AG10803 (cell line): ENCODE measurements at regions not wholly inside any gene's neighbourhood (a gene's known extent, or its start where the extent isn't known, plus 50 kb on each side); places are given as distances from the start of the nearest gene placed in this dataset.

Experiments
- DNase-seq: peaks from one replicate; pipeline ENCODE4 v3.0.0; 2010; ENCODE audit warnings: low read depth
- H3K4me3 ChIP-seq: 2 replicates; pipeline ENCODE4 v1.5.1; 2011; ENCODE audit warnings: mild to moderate bottlenecking, low read length, control low read depth
- TF ChIP-seq, protein P1 (sequence below): conservative IDR thresholded peaks from 2 replicates; pipeline ENCODE4 v1.5.1; 2011; ENCODE audit warnings: mild to moderate bottlenecking, low read length, control low read depth, inconsistent platforms

DNA sequence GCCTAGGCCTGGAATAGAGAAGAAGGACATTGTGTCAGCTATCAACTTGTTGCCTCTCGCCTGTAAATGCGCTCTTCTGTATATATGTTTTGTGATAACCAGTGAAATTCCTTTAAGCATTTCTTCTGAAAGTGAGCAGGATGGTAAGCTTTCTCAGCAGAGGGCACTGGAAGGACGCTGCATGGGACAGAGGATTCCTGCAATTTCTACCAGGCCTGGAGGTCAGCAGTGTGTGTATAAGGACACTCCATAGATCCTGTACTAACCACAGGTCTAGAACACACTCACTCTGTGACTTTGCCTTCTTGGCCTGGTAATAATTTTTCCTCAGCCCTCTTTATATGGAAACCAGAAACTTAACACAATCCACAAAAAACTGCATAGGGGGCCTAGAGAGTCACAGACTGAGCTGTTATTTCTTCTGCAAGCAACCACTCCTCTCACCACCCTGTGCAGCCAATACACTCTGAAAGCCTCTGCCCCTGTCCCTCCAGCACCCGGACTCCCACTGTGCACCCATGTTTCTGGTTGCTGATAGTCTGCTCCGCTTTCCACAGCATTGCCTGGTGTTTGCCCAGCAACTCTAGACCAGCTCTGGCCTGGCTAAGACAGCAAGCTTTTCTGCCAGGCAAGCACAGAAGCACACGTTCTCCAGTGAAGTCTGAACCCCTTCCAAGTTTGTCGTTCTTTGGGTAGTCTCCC, 94.0 kb upstream of the RMST start:
- DNase-seq: no peak
- H3K4me3 ChIP-seq: no peak overlapping the region
- TF ChIP-seq, protein P1, sequence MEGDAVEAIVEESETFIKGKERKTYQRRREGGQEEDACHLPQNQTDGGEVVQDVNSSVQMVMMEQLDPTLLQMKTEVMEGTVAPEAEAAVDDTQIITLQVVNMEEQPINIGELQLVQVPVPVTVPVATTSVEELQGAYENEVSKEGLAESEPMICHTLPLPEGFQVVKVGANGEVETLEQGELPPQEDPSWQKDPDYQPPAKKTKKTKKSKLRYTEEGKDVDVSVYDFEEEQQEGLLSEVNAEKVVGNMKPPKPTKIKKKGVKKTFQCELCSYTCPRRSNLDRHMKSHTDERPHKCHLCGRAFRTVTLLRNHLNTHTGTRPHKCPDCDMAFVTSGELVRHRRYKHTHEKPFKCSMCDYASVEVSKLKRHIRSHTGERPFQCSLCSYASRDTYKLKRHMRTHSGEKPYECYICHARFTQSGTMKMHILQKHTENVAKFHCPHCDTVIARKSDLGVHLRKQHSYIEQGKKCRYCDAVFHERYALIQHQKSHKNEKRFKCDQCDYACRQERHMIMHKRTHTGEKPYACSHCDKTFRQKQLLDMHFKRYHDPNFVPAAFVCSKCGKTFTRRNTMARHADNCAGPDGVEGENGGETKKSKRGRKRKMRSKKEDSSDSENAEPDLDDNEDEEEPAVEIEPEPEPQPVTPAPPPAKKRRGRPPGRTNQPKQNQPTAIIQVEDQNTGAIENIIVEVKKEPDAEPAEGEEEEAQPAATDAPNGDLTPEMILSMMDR: no peak

DNA sequence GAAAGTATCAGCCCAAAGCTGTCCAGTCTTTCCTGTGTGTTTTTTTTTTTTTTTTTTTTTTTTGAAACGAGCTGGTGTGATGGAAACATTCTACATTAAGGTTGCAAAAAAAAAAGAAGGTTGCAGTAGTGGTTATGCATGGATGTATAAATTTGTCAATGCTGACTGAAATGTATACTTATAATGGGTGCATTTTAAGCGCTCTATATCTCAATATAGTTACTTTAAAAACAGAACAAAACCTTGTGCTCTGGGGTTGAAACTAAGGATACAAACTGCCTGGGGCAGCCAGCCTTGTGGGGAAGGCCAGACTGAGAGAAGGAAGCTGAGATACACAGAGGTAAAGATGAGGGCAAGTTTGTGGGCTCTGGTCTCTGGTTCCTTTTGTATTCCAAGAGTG, 87.3 kb upstream of the RMST start:
- TF ChIP-seq, protein P1: no peak
- H3K4me3 ChIP-seq: no peak overlapping the region
- no peak for DNase-seq

DNA sequence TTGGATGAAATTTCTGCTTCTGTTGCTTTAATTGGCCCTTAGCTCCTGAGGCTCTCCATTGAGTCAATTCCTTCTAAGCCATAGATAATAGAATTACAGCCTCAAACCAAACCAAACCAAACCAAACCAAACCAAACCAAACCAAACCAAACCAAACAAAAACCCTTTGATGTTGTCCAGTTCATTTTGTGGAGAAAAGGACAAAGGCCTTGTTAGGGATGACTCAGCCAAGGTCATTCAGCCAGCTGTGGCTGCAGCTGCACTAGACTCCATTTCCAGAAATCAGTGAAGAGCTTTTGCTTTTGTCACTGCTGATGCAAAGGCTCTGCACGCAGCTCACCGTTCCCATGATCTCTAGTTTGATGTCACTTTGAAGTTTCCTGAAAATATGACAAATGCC, 82.2 kb upstream of the RMST start:
- H3K4me3 ChIP-seq: no peak overlapping the region
- DNase-seq: no peak
- TF ChIP-seq, protein P1: no peak

DNA sequence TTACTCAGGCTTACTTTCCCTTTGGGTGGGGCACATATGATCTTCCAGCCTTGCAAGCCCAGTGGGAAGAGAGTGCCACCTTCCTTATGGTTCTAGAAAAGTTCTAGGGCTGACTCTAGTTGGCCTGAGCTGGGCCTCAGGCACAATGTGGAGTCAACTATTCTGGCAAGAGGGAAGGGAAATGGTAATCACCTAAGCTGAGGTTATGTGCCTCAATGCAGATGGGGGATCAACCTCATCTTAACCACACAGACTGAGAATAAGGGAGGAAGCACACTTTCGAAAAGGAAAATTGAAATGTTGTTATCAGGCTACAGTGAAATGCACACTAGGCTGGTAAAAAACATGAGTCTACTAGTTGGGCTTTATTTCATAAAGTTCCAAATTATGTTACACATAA, 77.5 kb upstream of the RMST start:
- no peak for DNase-seq
- TF ChIP-seq, protein P1: no peak
- H3K4me3 ChIP-seq: no peak overlapping the region

DNA sequence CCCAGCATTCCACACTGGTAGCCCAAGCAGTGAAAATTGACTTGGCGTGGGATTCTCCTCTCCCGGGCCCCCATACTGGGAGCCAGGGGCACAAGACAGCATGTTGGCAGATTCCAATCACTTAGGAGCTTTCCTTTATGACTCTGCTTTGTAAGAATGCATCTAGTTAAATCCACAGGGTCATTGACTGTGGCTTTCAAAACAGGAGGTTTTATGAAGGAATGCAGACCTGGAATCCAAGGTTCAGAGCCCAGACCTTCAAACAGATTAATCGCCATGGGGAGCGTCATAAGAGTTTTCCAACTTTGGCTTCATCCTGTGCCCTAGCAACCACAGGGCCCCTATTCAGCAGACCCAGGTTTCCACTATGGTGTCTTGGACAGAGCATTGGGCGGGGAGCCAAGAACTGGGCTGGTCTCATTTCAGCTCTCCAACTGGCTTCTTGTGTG, 76.4 kb upstream of the RMST start:
- TF ChIP-seq, protein P1: no peak
- H3K4me3 ChIP-seq: no peak overlapping the region
- no peak for DNase-seq

DNA sequence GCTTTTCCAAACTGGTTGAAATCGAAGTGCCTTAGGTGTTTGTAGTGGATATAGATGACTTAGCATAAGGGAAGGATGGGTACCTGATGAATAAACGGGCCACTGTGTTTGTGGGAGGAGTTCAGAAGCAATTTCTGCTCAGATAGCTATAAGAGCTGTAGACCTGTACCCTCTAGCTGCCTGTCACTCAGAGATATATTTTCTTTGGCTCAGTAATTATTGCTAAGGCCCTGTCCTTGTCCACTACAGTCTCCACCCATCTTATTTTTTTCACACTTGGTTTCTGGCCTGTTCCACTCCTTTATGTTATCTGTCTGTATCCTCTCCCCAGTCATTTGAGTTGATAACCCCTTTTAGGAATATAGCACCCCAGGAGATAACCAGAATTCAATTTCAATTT, 74.8 kb upstream of the RMST start:
- no peak for DNase-seq
- TF ChIP-seq, protein P1: no peak
- H3K4me3 ChIP-seq: no peak overlapping the region

DNA sequence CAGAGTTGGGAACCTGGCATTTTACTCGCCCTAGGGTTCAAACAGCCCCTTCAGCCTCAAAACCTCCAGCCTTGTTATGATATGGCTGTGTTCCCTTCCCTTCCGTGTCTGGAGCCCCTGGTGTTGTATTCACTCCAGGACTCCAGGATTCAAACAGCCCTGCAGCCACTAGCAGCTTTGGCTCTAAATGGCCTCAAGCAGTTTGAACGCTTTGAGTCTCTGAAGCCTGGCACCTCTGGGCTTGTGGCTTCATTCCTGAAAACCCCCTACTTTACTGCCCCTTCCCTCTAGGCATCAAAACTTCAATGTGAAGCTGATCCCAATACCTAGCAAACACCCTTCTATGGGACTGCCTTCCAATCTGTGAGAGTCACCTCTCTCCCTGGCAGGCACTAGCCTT, 67.9 kb upstream of the RMST start:
- no peak for DNase-seq
- TF ChIP-seq, protein P1: no peak
- no peak overlapping the region for H3K4me3 ChIP-seq
